Fibroblast of skin of left quadriceps (primary cell): ENCODE measurements at regions not wholly inside any gene's neighbourhood (a gene's known extent, or its start where the extent isn't known, plus 50 kb on each side); places are given as distances from the start of the nearest gene placed in this dataset.
"Not testable (repeated sequence)": the region's sequence is repeated elsewhere in the genome, so short reads cannot be mapped to it uniquely, and the experiment has no call there.

Experiments used
- DNase-seq, 2 experiments: peaks; one replicate each; pipeline ENCODE4 v3.0.0-alpha.2; 2013; ENCODE audit warnings: low read depth in 2 of 2

- DNase-seq: no peak
These were observed 1106.0 kb downstream of the RPIA start for GRCh38 chr2:89797320-89798038.

GRCh38 chr2:89801207-89801606 is 1109.7 kb downstream of the RPIA start:
- DNase-seq: not testable (repeated sequence)

- DNase-seq: not testable (repeated sequence)
These were observed 1114.9 kb downstream of the RPIA start for GRCh38 chr2:89806363-89806762.

GRCh38 chr2:89811295-89811694 is 1119.8 kb downstream of the RPIA start:
- DNase-seq: no peak

- not testable (repeated sequence) for DNase-seq
These were observed 1120.4 kb downstream of the RPIA start for GRCh38 chr2:89811910-89812309.

- not testable (repeated sequence) for DNase-seq
These were observed 1122.9 kb downstream of the RPIA start for GRCh38 chr2:89814359-89814758.

- no peak for DNase-seq
These were observed 1127.4 kb downstream of the RPIA start for GRCh38 chr2:89818873-89819272.

GRCh38 chr2:89819809-89820208 is 1128.3 kb downstream of the RPIA start:
- no peak for DNase-seq

GRCh38 chr2:89820248-89820647 is 1128.8 kb downstream of the RPIA start:
- DNase-seq: no peak

GRCh38 chr2:89821455-89821945 is 1130.0 kb downstream of the RPIA start:
- DNase-seq: no peak

GRCh38 chr2:89822342-89822741 is 1130.9 kb downstream of the RPIA start:
- DNase-seq: not testable (repeated sequence)

GRCh38 chr2:89823556-89823955 is 1132.1 kb downstream of the RPIA start:
- no peak for DNase-seq

GRCh38 chr2:89825034-89825433 is 1133.6 kb downstream of the RPIA start:
- no peak for DNase-seq

GRCh38 chr2:89826741-89827140 is 1135.3 kb downstream of the RPIA start:
- not testable (repeated sequence) for DNase-seq

GRCh38 chr2:89827829-89828228 is 1136.4 kb downstream of the RPIA start:
- not testable (repeated sequence) for DNase-seq

GRCh38 chr2:89828416-89828815 is 1136.9 kb downstream of the RPIA start:
- DNase-seq: not testable (repeated sequence)

GRCh38 chr2:89828961-89829631 is 1137.6 kb downstream of the RPIA start:
- not testable (repeated sequence) for DNase-seq

GRCh38 chr2:89829828-89830227 is 1138.4 kb downstream of the RPIA start:
- DNase-seq: no peak

GRCh38 chr2:89830341-89831218 is 1139.1 kb downstream of the RPIA start:
- not testable (repeated sequence) for DNase-seq

GRCh38 chr2:89831641-89832498 is 1140.4 kb downstream of the RPIA start:
- no peak for DNase-seq

- DNase-seq: no peak
These were observed 1141.8 kb downstream of the RPIA start for GRCh38 chr2:89833116-89833779.
